B cell (primary cell): ENCODE measurements at regions not wholly inside any gene's neighbourhood (a gene's known extent, or its start where the extent isn't known, plus 50 kb on each side); places are given as distances from the start of the nearest gene placed in this dataset.

Experiments used
- EZH2 ChIP-seq: IDR thresholded peaks from 2 replicates; pipeline ENCODE4 v1.6.1; 2012; ENCODE audit warnings: borderline replicate concordance, low read depth, mild to moderate bottlenecking, moderate library complexity, low read length; ENCODE audit not compliant: insufficient read depth, poor library complexity, severe bottlenecking
- TF ChIP-seq, protein P1 (sequence below): fragments of 200-600 bp; IDR thresholded peaks from one replicate; pipeline ENCODE4 v1.8.0; 2022; ENCODE audit warnings: antibody characterized with exemption, mild to moderate bottlenecking

DNA sequence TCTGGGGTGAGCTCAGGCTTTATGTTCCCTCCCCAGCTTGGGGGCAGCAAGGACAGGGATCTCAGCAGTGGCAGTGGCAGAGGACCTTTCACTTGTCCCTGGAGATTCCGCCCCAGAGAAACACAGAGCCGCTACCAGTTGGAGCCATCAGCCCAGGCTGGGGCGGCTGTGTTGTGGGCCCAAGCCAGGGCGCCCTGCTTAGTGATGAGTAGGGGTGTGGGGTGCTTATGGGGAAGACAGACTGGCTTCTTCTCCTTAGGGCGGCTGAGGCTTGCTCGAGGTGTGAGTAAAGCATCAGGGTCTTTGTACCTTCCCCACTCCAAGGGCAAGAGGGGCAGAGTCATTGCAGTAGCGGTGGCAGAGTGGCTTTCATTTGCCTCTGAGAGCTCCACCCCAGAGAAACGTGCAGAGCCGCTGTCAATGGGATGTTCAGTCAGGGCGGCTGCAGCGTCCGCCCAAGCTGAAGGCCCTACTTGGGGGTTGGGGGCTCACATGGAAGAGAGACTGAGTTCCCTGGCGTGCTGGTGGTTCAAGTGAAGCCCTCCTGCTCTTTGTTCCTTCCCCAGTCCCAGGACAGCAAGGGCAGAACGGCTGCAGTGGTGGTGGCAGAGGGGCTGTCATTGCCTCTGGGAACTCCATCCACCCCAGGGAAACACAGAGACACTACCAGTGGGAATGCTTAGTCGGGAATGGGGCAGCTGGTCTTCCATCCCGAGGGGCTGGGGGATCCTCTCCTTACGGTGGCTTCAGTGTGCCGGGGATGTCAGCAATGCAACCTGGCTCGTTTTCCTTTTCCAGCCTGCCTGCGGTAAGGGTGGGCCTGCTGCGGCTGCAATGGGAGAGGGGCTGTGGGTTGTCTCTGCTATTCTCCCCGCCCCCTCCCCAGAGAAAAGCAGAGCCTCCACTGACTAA lies 2142.5 kb upstream of the TENM3 start:
- TF ChIP-seq, protein P1, sequence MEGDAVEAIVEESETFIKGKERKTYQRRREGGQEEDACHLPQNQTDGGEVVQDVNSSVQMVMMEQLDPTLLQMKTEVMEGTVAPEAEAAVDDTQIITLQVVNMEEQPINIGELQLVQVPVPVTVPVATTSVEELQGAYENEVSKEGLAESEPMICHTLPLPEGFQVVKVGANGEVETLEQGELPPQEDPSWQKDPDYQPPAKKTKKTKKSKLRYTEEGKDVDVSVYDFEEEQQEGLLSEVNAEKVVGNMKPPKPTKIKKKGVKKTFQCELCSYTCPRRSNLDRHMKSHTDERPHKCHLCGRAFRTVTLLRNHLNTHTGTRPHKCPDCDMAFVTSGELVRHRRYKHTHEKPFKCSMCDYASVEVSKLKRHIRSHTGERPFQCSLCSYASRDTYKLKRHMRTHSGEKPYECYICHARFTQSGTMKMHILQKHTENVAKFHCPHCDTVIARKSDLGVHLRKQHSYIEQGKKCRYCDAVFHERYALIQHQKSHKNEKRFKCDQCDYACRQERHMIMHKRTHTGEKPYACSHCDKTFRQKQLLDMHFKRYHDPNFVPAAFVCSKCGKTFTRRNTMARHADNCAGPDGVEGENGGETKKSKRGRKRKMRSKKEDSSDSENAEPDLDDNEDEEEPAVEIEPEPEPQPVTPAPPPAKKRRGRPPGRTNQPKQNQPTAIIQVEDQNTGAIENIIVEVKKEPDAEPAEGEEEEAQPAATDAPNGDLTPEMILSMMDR: no peak
- no peak for TF ChIP-seq EZH2
